Forelimb muscle (tissue), 1 donor: ENCODE measurements at regions not wholly inside any gene's neighbourhood (a gene's known extent, or its start where the extent isn't known, plus 50 kb on each side); places are given as distances from the start of the nearest gene placed in this dataset.

ENCODE experiments used
- DNase-seq: peaks from one replicate; pipeline ENCODE4 v3.0.0-alpha.2; 2013; ENCODE audit warnings: low read depth

DNA sequence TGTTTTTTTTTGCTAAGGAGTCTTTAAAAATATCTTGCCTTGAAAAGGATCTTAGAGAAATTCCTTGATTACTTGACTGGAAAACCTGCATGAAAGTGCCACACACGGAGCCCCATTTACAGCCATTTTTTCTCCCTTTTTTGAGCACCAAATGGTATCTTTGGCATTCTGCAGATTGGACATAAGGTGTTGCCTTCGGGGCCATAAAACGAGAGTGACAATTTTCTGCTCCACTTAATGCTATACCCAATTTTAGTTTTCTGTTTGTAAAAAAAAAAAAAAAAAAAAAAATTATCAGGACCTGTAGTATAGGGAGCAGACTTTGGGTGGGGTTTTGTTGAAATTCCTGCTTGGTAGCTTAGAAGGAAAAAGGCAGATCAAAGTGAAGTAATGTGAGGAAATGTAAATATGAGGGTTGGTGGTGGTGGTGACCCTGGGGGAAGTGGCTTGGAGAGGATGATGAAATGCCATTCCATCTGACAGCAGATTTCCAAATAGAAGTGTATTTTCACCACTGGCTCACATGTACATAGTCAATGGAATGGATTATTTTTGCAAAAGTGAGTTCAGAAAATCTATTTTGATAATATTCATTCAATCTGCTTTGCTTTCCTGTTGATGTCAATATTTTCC is 212.1 kb upstream of the SOX4 start:
- no peak for DNase-seq

DNA sequence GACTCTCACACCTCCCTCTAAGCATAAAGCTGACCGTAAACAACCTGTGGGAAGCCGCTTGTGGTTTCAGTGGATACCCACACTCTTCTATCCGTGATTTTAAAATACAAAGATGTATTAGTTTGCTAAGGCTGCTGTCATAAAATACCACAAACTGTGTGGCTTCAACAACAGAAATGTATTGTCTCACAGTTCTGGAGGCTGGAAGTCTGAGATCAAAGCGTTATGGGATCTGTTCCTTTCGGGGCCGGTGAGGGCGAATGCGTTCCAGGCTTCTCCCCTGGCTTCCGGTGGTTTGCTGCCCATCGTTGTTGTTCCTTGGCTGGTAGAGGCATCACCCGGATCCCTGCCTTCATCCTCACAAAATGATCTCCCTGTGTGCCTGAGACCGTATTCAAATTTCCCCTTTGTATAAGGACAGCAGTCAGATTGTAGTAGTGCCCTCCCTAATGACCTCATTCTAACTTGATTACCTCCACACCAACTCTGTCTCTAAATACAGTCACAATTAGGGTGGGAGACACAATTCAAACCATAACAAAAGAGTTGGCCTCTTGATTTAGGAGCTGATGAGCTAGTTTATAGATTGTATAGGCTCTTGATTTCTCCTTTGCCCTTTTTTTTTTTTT is 210.6 kb upstream of the SOX4 start:
- DNase-seq = no peak

DNA sequence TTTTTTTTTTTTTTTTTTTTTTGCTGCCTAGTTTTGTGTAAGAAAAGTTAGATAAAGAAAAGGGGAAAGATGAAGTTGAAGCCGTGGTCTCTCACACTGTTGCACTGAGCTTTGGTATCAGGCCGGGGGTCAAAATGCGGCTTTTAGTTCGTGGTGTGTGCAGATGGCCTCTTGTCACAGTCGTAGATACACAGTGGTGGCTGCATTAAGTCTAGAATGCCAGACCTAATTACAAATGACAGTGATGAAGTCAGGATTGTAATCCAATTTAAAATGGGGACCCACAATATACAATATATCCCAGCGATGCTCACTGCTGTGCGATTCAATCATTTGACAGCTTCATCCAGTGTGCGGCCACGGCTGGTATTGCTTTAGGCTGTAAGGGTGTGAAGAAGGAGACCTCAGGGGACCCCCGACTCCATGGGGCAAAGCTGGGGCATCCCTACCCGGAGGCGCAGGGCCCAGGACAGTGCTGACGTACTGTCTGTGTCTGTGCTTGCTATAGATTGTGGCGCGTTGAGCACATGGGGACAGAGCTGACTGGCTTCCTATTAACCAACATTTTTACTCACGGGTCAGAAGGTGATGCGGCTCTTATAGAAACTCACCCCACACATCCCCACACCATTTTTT is 210.0 kb upstream of the SOX4 start:
- DNase-seq = no peak

DNA sequence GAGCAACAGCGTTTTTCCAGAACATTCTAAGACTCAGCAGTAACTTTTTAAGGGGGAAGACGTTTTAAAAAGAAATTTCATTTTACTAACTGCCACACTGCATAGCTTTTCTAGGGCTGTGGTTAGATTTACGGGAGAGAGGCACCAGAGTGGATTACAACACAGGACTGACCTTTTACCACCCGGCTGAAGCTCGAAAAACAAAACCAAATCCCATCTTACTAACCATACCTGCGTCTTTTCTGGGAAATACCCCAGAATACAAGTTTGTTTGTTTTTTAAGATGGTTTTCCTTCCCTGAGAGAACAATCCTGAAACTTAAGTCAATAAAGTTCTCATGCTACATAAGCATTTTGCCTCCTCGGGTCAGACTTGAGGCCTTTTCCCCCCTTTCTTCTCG is 209.3 kb upstream of the SOX4 start:
- DNase-seq = no peak

DNA sequence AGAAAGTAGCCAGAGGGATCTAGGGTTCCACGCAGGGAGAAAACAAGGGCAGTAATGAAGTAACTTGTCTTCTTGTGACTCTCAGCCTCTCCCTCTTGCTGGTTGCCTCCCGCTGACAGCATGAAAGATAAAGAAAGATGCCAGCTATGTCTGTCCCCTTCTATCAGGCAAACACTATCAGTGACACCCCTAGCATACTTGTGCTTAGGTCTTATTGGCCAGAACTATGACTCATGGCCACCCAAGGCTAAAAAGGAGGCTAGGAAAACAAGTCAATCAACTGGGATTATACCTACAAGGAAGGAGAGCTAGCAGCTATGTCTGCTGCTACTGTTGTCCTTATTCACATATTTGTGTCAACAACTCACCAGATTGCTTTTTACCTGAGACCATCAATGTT is 206.8 kb upstream of the SOX4 start:
- DNase-seq = no peak

DNA sequence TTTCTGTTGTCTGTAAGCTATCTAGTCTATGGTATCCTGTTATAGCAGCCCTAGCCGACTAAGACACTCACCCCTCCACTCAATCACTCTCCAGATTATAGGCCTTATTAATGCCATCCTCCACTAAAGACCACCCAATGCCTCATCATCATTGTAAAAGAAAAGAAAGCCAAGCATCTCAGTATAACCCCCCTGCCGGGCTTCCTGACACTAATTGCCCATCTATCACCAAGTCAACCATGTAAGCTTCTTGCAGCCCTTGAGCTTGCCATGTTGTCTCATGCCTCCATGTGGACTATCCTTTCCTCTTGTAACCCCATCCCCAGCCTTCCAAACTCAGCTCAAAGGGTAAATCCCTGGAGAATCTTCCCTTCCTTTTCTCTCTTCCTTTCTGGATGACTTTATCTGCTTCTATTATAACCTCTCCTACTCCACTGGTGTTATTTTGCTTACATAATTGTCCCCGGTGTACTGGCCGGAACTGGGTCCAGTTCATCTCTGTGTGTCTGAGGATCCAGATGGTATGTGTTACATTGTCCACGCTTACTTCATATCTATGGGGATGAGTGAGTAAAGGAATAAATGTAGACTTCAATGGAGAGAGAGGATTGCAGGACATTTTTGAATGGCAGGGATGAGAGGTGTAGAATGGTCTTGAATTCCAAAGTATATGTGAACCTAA is 202.9 kb upstream of the SOX4 start:
- DNase-seq = no peak

DNA sequence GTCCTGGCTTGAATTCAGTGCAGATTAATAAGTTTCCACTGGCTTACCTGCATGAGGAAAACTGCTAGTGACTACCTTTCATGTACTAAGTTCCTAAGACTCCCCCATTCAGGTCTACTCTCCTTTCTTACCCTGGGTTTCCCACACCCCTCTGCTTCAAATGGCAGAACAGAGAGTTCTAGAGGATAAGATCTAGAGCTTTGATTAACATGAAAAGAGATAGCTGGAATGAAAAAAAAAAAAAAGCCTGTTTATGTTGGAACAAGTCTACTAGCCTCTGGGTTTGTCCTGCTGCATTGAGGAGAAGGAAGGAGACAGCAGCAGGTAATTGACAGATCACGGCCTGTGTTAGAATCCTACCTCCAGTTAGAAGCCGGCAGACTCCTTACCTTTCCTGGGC is 201.4 kb upstream of the SOX4 start:
- no peak for DNase-seq

DNA sequence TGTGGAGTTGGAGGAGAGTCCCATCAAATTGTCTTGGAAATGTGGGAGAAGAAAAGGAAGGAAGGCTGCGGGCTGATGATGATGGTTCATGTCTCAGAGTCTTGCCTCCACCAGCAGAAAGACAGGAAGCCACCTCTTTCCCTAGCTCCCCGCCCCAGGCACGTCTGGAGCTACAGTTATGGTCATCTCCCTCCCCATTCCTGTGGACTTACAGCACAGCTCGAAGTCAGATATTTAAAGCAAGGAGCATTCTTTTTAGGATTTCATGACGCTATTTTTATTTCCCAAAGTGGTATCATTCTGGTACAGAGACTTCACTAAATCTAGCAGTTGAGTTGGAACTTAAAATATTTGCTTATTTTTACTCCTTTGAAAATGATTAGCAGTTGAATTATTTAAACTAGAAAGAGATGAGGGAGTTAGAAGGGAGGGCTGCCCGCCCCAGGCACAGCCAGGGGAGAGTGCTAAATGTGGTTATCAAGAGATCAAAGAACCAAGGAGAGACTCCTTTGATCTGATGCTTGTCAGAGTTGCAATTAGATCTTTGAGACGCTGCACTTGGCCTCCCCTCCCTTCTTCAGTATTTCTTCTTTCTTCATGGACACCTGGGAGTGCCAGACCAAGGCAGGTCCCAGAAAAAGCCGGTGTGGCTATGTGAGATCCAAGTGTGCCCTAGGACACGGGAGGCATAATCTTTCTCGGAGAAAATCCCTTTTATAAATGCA is 199.9 kb upstream of the SOX4 start:
- no peak for DNase-seq

DNA sequence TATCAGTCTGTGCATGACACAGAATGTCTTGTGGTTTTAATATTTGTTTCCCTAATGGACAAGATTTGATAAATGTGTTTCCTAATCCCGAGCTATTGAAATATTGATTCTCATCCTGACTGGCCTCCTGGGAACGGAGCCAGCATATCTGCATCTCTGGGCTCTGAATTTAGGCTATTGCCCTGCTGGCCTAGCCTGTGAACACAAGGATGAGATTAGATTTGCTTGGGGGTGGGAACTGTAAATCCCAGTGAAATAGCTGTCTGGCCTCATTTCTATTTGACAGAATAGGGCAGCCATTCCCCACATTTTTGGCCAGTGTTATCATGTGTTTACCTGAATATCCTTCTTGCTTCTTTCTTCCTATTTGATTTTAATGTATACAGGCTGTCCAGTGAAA is 198.4 kb upstream of the SOX4 start:
- no peak for DNase-seq

DNA sequence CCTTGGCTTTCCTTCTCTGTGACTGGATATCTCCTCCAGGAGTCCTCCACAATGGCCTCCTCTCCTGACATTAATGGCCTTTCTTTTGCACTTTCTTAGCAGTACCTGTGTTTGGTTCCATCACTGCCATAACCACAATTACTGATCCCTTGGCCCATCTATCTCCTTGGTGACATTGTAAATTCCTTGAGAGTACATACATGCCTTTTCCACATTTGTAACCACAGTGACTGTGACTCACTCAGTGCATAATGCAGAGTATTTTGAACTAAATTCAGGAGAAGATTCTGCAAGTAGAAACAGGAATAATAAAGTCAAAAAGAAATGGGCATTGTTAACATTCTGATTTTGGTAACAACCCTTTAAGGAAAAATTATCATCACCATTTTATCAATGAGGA is 197.2 kb upstream of the SOX4 start:
- no peak for DNase-seq

DNA sequence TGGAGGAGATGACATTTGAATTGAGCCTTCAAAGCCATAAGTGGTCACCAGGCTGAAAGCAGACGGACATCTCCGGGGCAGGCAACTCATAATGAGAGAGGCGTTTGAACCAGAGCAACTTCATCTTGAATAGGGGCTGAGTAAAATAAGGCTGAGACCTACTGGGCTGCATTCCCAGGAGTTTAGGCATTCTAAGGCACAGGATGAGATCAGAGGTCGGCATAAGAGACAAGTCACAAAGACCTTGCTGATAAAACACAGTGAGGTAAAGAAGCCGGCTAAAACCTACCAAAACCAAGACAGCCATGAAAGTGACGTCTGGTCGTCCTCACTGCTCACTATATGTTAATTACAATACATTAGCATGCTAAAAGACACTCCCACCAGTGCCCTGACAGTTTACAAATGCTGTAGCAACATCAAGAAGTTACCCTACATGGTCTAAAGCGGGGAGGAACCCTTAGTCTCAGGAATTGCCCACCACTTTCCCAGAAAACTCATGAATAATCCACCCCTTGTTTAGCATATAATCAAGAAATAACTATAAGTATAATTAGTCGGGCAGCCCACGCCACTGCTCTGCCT is 194.7 kb upstream of the SOX4 start:
- DNase-seq = no peak

DNA sequence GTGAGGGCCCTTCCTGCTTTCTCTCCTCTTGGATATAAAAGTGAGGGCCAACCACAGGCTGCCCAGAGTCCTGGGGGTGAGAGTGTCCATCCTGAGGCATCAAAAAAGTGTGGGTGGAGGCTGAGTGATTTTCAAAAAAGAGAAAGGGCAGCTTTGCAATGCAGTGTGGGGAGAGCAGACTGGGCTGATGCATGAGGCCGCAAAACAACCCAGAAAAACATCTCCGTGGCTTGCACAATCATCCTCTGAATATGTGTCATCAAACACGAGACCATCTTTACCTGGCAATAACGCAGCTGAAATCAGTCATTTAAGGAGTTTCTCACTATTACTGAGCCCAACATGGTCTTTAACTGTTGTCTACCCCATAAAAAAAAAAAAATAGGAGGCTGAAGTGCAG is 191.2 kb upstream of the SOX4 start:
- no peak for DNase-seq

DNA sequence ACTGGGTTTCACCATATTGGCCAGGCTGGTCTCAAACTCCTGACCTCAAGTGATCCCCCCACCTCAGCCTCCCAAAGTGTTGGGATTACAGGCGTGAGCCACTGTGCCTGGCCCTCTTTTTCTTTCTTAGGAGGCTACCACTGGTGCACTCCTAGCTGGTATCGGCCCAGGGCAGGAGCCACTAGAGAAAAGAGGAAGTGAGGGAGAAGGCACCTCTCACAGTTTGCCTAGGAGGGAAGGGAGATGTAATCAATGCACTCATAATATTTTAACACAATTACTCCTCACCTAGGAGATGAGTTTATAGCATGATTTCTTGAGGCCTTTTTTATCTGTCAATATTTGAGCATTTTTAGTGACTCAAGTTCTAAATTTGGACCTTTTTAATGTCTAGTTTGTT is 189.0 kb upstream of the SOX4 start:
- DNase-seq = no peak

DNA sequence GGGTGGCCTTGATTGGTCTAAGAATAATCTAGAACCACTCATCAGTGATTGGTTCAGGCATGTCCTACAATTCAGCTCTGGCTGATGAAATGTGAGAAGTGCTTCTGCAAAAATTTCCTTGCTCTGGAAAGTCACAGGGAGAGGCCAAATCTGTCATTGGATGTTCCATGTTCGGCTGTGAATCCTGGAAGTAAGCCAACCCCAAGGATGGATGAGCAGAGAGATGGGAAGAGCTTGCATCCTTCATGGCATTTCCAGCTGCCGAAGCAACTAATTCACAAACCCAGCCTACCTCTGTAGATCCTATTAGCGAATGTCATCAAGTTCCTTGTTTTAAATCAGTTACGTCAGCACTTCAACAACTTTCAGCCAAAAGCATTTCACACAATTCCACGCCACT is 187.2 kb upstream of the SOX4 start:
- no peak for DNase-seq

DNA sequence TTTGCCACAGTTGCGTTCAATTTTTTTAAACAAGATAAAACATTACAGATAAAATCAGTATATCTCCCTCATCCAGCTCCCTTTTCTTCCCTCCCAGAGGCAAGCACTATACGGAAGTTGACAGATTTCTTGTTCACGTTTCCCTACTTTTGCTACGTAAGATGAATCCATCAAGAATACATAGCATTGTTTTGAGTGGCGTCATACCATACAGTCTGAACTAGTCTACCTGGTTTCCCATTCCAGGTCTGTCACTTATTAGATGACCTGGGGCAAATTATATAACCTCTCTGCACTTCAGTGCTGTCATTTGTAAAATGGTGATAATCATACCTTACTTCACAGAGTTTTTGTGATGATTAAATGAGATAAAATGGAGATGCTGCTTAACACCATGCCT is 184.3 kb upstream of the SOX4 start:
- no peak for DNase-seq

DNA sequence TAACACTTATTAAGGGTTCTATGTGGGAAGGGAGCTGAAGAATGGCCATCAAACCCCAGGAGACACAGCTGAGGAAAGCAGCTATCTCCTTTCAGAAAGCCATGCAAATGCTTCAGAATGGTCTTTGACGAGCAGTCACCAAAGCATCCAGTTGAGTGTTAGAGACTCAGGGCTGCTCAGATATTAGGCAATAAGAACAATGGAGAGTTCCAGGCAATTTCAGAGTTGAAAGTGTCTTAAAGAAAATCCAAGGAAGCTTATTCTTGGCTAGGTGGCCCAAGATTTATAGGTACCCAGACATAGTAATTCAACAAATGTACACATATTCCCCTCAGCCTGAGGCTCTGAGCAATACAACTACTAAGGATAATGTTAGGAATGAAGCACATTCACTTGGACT is 180.1 kb upstream of the SOX4 start:
- no peak for DNase-seq

DNA sequence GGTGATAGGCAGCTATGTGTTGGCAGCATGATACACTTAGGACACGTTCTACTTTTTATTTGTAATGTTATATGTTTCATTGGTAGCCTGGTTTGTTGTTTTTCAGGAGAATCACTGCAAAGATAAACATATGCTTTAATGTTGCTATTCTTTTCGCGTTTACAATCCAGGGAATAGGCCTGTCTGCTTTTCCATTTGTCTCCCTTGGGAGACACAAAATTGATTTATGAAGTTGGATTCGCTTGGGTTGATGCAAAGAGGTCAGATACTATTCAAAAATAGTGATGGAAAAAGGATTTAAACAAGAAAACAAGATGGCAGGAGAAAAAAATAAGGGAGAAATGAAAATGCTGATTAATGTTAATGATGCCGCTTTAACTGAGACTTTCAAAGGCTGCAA is 179.5 kb upstream of the SOX4 start:
- no peak for DNase-seq

DNA sequence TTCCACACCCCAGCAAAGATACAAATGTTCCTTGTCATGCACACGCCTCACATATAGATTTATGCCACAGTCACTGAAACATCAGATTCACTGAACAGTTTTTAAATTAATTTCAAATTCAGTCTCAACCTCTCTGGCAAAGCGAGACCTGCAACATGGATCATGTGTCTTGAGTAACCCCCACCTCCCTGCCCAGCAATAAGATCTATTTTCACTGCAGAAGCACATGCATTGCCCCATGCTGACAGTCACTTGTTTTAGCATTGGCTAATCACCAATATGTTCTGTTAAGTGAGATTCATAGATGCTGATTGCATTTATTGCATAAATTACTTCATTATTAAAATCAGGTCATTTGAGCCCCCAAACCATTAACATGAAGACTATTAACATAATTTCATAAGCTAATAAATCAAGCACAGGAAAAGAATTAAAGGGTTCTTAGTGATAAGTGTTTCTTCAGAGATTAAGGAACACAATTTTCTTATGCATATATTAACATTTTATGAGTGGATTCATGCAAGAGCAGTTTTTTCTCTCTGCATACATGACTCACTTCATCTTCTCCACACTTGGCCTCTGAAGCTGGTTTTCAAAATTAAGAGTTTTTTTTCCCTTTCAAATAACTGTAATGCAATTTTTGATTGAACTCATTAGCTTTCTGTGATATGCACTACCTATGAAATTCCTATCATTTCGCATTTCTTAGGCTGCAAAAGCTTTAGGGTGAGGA is 173.2 kb upstream of the SOX4 start:
- no peak for DNase-seq

DNA sequence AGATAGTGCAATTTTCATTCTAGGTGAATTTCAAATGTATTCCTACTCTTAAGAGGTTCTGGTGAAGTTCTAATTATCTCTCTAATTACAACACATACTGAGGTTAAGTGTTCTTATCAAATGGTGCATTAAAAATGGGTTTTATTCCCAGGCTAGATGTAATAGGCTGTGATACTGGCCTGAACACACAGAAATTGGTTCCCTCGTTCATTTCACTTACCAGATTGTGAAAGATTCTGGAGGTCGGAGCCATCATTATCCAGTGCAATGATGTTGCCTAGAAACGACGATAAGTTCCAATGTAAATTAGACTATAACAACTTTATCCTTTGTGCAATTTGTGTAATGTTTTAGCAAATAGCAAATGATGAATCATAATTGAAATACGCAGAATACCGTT is 172.6 kb upstream of the SOX4 start:
- no peak for DNase-seq

DNA sequence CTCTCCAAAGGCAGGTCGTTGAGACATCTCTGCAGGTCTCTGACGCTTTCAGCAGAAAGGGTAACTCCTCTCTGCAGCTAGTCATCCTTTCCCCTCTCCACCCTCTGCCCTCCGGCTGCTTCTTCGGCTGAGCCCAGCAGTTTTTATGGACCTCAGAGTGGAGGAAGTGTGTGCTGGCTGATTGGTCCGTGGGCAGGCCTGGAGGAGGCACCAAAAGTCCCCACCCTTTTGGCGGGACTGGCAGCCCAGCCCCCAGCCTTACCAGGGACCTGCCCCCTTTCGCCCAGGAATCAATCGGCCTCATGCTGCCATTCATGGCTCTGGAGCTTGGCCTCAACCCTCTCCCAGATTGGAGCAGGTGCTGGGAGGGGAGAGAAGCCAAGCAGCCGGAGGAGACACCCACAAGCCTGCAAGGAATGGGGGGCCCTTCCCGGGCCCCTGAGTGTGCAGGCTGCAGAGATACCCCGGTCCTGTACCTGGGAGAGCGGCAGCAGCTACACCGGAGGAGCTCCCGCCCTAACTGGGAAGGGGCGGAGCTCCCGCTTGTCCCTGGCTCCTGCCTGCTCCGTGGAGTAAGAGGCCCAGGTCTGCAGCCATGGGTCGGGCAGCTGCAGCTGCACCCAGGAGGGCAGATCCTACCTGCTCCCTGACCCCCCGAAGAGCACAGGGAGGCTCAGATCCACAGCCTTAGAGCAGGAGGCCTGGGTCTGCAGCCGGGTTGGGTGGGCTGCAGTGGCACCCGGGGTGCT is 170.3 kb upstream of the SOX4 start:
- no peak for DNase-seq
